ENCODE measurements at regions not wholly inside any gene's neighbourhood (a gene's known extent, or its start where the extent isn't known, plus 50 kb on each side); places are given as distances from the start of the nearest gene placed in this dataset.

- Histone ChIP-seq H3K9me2 (replicated peaks; ENCODE audit: control insufficient read depth, low read length) (no peaks in the 10 kb centered on the region), H4K20me1 (ENCODE audit: control insufficient read depth, insufficient read depth, low read depth, low read length) (no peaks in the 10 kb centered on the region), H3K4me1 (ENCODE audit: control insufficient read depth, low read length) (no peaks in the 10 kb centered on the region), H3K4me2 (ENCODE audit: low read length) (no peak overlapping the region), H3K9me3 (ENCODE audit: control insufficient read depth, insufficient read depth, low read length) (no peaks in the 10 kb centered on the region), H3K4me3 (ENCODE audit: low read length) (no peak overlapping the region), H3K36me3 (ENCODE audit: control insufficient read depth, low read length) (no peaks in the 10 kb centered on the region), H3K79me2 (ENCODE audit: control insufficient read depth, low read length) (no peaks in the 10 kb centered on the region), H3F3A (ENCODE audit: control insufficient read depth, insufficient read depth) (no peaks in the 10 kb centered on the region), H3K27ac (ENCODE audit: low read depth, low read length) (no peak overlapping the region), H3K27me3 (ENCODE audit: control insufficient read depth, low read length) (no peaks in the 10 kb centered on the region)
- TF ChIP-seq, protein P1, sequence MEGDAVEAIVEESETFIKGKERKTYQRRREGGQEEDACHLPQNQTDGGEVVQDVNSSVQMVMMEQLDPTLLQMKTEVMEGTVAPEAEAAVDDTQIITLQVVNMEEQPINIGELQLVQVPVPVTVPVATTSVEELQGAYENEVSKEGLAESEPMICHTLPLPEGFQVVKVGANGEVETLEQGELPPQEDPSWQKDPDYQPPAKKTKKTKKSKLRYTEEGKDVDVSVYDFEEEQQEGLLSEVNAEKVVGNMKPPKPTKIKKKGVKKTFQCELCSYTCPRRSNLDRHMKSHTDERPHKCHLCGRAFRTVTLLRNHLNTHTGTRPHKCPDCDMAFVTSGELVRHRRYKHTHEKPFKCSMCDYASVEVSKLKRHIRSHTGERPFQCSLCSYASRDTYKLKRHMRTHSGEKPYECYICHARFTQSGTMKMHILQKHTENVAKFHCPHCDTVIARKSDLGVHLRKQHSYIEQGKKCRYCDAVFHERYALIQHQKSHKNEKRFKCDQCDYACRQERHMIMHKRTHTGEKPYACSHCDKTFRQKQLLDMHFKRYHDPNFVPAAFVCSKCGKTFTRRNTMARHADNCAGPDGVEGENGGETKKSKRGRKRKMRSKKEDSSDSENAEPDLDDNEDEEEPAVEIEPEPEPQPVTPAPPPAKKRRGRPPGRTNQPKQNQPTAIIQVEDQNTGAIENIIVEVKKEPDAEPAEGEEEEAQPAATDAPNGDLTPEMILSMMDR (IDR thresholded peaks at IDR 0.05; ENCODE audit: low read depth, low read length, poor library complexity, severe bottlenecking) = no peak
- no peak for TF ChIP-seq EZH2phosphoT487 (IDR thresholded peaks at IDR 0.05; ENCODE audit: borderline replicate concordance, low read length)
Measured at GRCh38 chr14:51525739-51526138, 126.0 kb upstream of the FRMD6 start.

DNA sequence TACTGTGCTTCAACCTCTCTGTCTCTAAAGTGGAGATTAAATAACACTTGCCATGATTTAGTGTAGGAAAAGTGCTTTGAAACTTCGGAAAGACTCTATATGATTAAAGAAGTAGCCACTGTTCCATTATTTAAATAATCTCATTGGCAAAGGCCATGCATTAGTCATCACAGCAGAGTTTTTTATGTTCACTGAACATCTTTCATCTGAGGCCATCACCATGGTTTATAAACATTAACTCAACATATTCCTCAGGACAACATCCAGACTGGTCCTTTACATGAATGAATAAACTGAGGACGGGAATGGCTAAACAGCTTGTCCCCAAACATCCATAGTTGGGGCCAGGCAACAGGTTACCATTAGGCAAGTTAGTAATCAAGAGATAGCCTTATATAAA lies 124.6 kb upstream of the FRMD6 start:
- Histone ChIP-seq H3K4me2 (ENCODE audit: low read length) (no peak overlapping the region), H3K27ac (ENCODE audit: low read depth, low read length) (no peak overlapping the region)

DNA sequence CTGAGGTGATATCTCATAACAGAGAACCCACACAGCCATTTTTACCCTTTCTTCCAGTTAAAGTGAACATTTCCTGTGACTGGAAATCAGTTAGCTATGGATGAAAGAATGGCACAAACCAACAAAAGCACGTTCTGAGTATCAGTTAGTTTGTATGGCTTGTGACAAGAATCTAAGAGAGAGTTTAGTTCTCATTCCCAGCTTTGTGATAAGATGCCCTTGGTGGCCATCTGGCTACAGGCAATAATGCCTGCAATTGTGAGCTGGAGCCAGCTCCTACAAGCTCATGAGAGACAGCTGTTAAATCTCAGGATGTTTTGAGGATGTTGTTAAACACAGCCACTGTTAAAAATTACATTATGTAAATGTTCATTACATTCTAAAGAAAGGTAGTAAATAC lies 122.0 kb upstream of the FRMD6 start:
- Histone ChIP-seq H4K20me1 (ENCODE audit: control insufficient read depth, insufficient read depth, low read depth, low read length) (no peaks in the 10 kb centered on the region), H3K27ac (ENCODE audit: low read depth, low read length) (no peak overlapping the region), H3K36me3 (ENCODE audit: control insufficient read depth, low read length) (no peaks in the 10 kb centered on the region), H3K27me3 (ENCODE audit: control insufficient read depth, low read length) (no peaks in the 10 kb centered on the region), H3K9me2 (replicated peaks; ENCODE audit: control insufficient read depth, low read length) (no peaks in the 10 kb centered on the region), H3K9me3 (ENCODE audit: control insufficient read depth, insufficient read depth, low read length) (no peaks in the 10 kb centered on the region), H3F3A (ENCODE audit: control insufficient read depth, insufficient read depth) (no peaks in the 10 kb centered on the region), H3K4me3 (ENCODE audit: low read length) (no peak overlapping the region), H3K79me2 (ENCODE audit: control insufficient read depth, low read length) (no peaks in the 10 kb centered on the region), H3K4me1 (ENCODE audit: control insufficient read depth, low read length) (no peaks in the 10 kb centered on the region), H3K4me2 (ENCODE audit: low read length) (no peak overlapping the region)
- TF ChIP-seq, protein P1 (IDR thresholded peaks at IDR 0.05; ENCODE audit: low read depth, low read length, poor library complexity, severe bottlenecking) = no peak
- no peak for TF ChIP-seq EZH2phosphoT487 (IDR thresholded peaks at IDR 0.05; ENCODE audit: borderline replicate concordance, low read length)

More for the DNA sequence above, 124.6 kb upstream of the FRMD6 start:
- Histone ChIP-seq H4K20me1 (ENCODE audit: control insufficient read depth, insufficient read depth, low read depth, low read length) (no peaks in the 10 kb centered on the region), H3K9me2 (replicated peaks; ENCODE audit: control insufficient read depth, low read length) (no peaks in the 10 kb centered on the region), H3K9me3 (ENCODE audit: control insufficient read depth, insufficient read depth, low read length) (no peaks in the 10 kb centered on the region), H3K4me3 (ENCODE audit: low read length) (no peak overlapping the region), H3K27me3 (ENCODE audit: control insufficient read depth, low read length) (no peaks in the 10 kb centered on the region), H3K79me2 (ENCODE audit: control insufficient read depth, low read length) (no peaks in the 10 kb centered on the region), H3F3A (ENCODE audit: control insufficient read depth, insufficient read depth) (no peaks in the 10 kb centered on the region), H3K36me3 (ENCODE audit: control insufficient read depth, low read length) (no peaks in the 10 kb centered on the region), H3K4me1 (ENCODE audit: control insufficient read depth, low read length) (no peaks in the 10 kb centered on the region)
- no peak for TF ChIP-seq EZH2phosphoT487 (IDR thresholded peaks at IDR 0.05; ENCODE audit: borderline replicate concordance, low read length)
- TF ChIP-seq, protein P1 (IDR thresholded peaks at IDR 0.05; ENCODE audit: low read depth, low read length, poor library complexity, severe bottlenecking) = no peak

DNA sequence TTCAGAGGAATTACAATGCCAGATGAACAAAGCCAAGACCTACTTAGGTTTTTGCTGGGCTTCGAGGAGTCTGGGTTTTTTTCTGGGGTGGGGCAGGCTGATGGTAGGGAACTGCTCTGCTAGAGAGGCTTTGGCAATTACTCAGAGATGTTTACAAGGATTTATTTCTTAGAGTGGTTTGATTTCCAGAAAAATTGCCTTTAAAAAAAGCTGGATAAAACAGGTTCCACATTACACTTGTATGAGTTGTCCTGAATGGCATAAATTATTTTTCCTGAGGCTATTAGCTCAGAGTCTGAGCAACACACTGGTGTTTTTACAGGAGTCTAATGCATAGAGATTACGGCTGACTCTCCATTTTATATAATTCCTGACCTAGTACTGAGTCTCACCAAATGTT lies 118.5 kb upstream of the FRMD6 start:
- Histone ChIP-seq H3K9me3 (ENCODE audit: control insufficient read depth, insufficient read depth, low read length) (no peaks in the 10 kb centered on the region), H3K4me2 (ENCODE audit: low read length) (no peak overlapping the region), H4K20me1 (ENCODE audit: control insufficient read depth, insufficient read depth, low read depth, low read length) (no peaks in the 10 kb centered on the region), H3K36me3 (ENCODE audit: control insufficient read depth, low read length) (no peaks in the 10 kb centered on the region), H3F3A (ENCODE audit: control insufficient read depth, insufficient read depth) (no peaks in the 10 kb centered on the region), H3K4me3 (ENCODE audit: low read length) (no peak overlapping the region), H3K27ac (ENCODE audit: low read depth, low read length) (no peak overlapping the region), H3K27me3 (ENCODE audit: control insufficient read depth, low read length) (no peaks in the 10 kb centered on the region), H3K9me2 (replicated peaks; ENCODE audit: control insufficient read depth, low read length) (no peaks in the 10 kb centered on the region), H3K4me1 (ENCODE audit: control insufficient read depth, low read length) (no peaks in the 10 kb centered on the region), H3K79me2 (ENCODE audit: control insufficient read depth, low read length) (no peaks in the 10 kb centered on the region)
- TF ChIP-seq, protein P1 (IDR thresholded peaks at IDR 0.05; ENCODE audit: low read depth, low read length, poor library complexity, severe bottlenecking) = no peak

All from DOHH2 (cell line).